Mesodermal cell (in vitro differentiated cells): ENCODE measurements at regions not wholly inside any gene's neighbourhood (a gene's known extent, or its start where the extent isn't known, plus 50 kb on each side); places are given as distances from the start of the nearest gene placed in this dataset.

Source experiments
- H3K27ac ChIP-seq: 2 replicates; pipeline ENCODE4 v1.7.0; 2013; ENCODE audit warnings: mild to moderate bottlenecking, low read depth, low read length, moderate library complexity; ENCODE audit not compliant: severe bottlenecking
- H3K36me3 ChIP-seq: 2 replicates; pipeline ENCODE4 v1.7.1; 2013; ENCODE audit warnings: mild to moderate bottlenecking, low read length, moderate library complexity; ENCODE audit not compliant: control insufficient read depth, insufficient read depth
- H3K4me1 ChIP-seq: one replicate; pipeline ENCODE4 v1.7.1; 2013; ENCODE audit warnings: mild to moderate bottlenecking, low read length; ENCODE audit not compliant: insufficient read depth, control insufficient read depth, poor library complexity, severe bottlenecking
- H3K4me3 ChIP-seq: 2 replicates; pipeline ENCODE4 v1.7.0; 2013; ENCODE audit warnings: low read length, control low read depth, mild to moderate bottlenecking; ENCODE audit not compliant: insufficient read depth, poor library complexity, severe bottlenecking; ENCODE audit errors: extremely low read depth
- H3K9me3 ChIP-seq: 2 replicates; pipeline ENCODE4 v1.7.1; 2013; ENCODE audit warnings: mild to moderate bottlenecking, low read length, moderate library complexity; ENCODE audit not compliant: control insufficient read depth
- WGBS, 2 experiments: methylation state at CpG; one replicate each; pipeline ENCODE4 v1.1.5; 2013; ENCODE audit warnings: missing lambda C conversion rate in 2 of 2; ENCODE audit not compliant: insufficient coverage in 2 of 2; 5-methylcytosine and 5-hydroxymethylcytosine counted together

DNA sequence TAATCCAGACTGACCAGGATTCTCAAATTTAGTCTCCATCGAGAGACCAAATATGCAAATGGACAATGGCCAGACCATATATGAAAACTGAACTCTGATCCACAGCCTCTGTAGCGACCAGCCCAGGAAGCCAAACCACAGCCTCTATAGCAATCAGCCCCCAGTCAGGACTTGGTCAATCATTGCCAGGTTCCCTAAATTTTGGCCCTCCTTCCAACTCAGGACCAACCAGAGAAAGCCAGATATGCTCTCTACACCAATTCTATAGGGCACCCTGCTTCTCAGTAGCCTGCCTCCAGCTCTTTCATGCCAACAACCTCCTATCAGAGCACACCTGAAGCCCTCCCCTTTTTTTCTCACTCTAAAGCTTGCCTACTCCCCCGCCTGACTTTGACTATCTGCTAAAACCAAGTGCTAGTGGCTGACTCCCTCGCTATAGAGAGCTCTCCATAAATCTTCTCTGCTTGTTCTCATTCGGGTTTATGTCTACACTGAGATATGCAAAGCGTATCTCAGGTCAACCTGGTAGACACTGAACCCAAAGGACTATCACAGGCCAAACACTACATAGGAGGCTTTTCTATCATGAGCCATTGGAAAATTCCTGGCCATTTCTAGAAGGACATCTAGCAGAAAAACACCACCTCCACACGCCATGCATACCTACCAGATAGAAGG, 110.5 kb upstream of the FUT8 start:
- Histone ChIP-seq H3K9me3 (no peaks in the 10 kb centered on the region), H3K4me3 (no peak overlapping the region), H3K36me3 (no peaks in the 10 kb centered on the region), H3K4me1 (peaks cover 13% of the 10 kb centered on the region), H3K27ac (no peak overlapping the region)
- 91 to 93% methylated on average over 7 of the region's 7 CpGs for WGBS, 2 experiments

DNA sequence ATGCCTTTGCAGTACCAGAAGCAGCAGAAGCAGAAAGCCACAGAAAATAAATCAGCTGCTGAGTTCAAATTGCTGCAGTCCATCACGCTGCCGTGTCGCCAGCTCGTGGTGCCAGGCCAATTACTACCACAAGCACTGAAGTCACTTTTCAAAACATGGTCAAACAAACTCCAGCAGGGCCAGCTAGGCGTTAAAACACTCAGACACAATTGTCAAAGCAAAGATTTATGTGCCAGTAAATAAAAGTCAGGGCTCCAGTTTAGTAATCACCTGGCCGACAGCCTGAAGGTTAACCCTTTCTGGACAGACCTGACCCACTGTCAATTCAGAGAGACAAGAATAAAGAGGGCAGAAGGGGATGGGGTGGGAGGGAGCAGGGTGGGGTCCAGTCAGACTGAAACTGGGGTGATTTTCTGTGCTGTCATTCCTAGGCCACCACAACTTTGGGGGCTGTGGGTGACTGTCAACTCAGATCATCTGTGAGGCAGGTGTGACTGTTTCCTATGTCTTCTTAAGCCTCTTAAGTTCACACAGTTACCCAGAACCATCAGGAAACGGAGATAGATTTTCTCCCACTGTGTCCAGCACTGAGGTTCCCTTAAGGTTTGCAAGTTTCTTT, 109.8 kb upstream of the FUT8 start:
- Histone ChIP-seq H3K36me3 (no peaks in the 10 kb centered on the region), H3K9me3 (no peaks in the 10 kb centered on the region), H3K4me1 (peaks cover 13% of the 10 kb centered on the region), H3K4me3 (no peak overlapping the region), H3K27ac (no peak overlapping the region)
- 76 to 83% methylated on average over 5 of the region's 7 CpGs for WGBS, 2 experiments

- WGBS, 2 experiments = 66 to 100% methylated on average over 1 to 5 of the region's 8 CpGs
- H3K27ac ChIP-seq = no peak overlapping the region
- no peak overlapping the region for H3K4me3 ChIP-seq
Observed at GRCh38 chr14:65303190-65303898, 109.2 kb upstream of the FUT8 start.

GRCh38 chr14:65303899-65304222, 108.7 kb upstream of the FUT8 start:
- 38 to 56% methylated on average over 4 of the region's 6 CpGs for WGBS, 2 experiments
- Histone ChIP-seq H3K27ac (no peak overlapping the region), H3K9me3 (no peaks in the 10 kb centered on the region), H3K36me3 (no peaks in the 10 kb centered on the region), H3K4me1 (peaks cover 13% of the 10 kb centered on the region), H3K4me3 (no peak overlapping the region)

More at GRCh38 chr14:65303190-65303898, 109.2 kb upstream of the FUT8 start:
- H3K9me3 ChIP-seq = no peaks in the 10 kb centered on the region
- peaks cover 13% of the 10 kb centered on the region for H3K4me1 ChIP-seq
- H3K36me3 ChIP-seq = no peaks in the 10 kb centered on the region

- Histone ChIP-seq H3K4me1 (peaks cover 13% of the 10 kb centered on the region), H3K27ac (no peak overlapping the region), H3K36me3 (no peaks in the 10 kb centered on the region), H3K9me3 (no peaks in the 10 kb centered on the region), H3K4me3 (no peak overlapping the region)
- WGBS, 2 experiments = 29 to 92% methylated on average over 1 to 3 of the region's 4 CpGs
Observed at GRCh38 chr14:65304239-65304638, 108.3 kb upstream of the FUT8 start.

- Histone ChIP-seq H3K36me3 (no peaks in the 10 kb centered on the region), H3K4me3 (no peak overlapping the region), H3K4me1 (peaks cover 13% of the 10 kb centered on the region), H3K27ac (no peak overlapping the region), H3K9me3 (no peaks in the 10 kb centered on the region)
- 82 to 86% methylated on average over 1 to 2 of the region's 2 CpGs for WGBS, 2 experiments
Observed at GRCh38 chr14:65304963-65305362, 107.6 kb upstream of the FUT8 start.

DNA sequence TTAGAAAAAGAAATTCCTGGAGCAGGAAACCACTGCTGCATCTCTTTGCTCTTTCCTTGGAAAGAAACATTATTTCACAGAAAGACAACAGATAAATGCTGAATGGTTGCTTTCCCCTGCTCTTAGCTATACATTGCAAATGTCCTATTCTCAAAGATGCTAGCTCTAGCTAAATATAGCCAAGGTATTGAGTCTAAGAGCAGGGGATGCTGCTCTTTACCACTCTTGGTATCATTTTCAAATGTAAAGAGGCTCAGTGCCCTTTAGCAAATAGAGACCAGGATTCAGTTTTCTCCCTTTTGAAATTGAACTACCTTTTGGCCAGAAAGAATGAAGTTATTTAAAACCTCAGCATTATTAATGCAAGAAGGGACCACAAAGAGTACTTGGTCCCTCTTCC, 104.0 kb upstream of the FUT8 start:
- H3K4me1 ChIP-seq = peaks cover 6% of the 10 kb centered on the region
- no peak overlapping the region for H3K4me3 ChIP-seq
- no peaks in the 10 kb centered on the region for H3K36me3 ChIP-seq
- H3K9me3 ChIP-seq = no peaks in the 10 kb centered on the region
- H3K27ac ChIP-seq = no peak overlapping the region

GRCh38 chr14:65310568-65310967, 102.0 kb upstream of the FUT8 start:
- Histone ChIP-seq H3K4me1 (no peaks in the 10 kb centered on the region), H3K36me3 (no peaks in the 10 kb centered on the region), H3K27ac (no peak overlapping the region), H3K9me3 (no peaks in the 10 kb centered on the region), H3K4me3 (no peak overlapping the region)
- no CpG with 5 or more reads among the region's 2 CpGs for WGBS, 2 experiments

- Histone ChIP-seq H3K4me3 (no peak overlapping the region), H3K4me1 (no peaks in the 10 kb centered on the region), H3K27ac (no peak overlapping the region), H3K36me3 (no peaks in the 10 kb centered on the region), H3K9me3 (no peaks in the 10 kb centered on the region)
- WGBS, 2 experiments = 86 to 89% methylated on average over 2 to 3 of the region's 6 CpGs
Observed at GRCh38 chr14:65312859-65313258, 99.7 kb upstream of the FUT8 start.

GRCh38 chr14:65318636-65319506, 93.7 kb upstream of the FUT8 start:
- H3K27ac ChIP-seq = no peak overlapping the region
- 93 to 97% methylated on average over 7 of the region's 7 CpGs for WGBS, 2 experiments

More at GRCh38 chr14:65318636-65319506, 93.7 kb upstream of the FUT8 start:
- Histone ChIP-seq H3K4me1 (no peaks in the 10 kb centered on the region), H3K9me3 (no peaks in the 10 kb centered on the region), H3K4me3 (no peak overlapping the region), H3K36me3 (no peaks in the 10 kb centered on the region)
